ENCODE measurements at regions not wholly inside any gene's neighbourhood (a gene's known extent, or its start where the extent isn't known, plus 50 kb on each side); places are given as distances from the start of the nearest gene placed in this dataset.

- Histone ChIP-seq H4K20me1 (ENCODE audit: insufficient read depth, low read length) (no peaks in the 10 kb centered on the region), H3K4me2 (ENCODE audit: low read length) (no peak overlapping the region), H3K27me3 (ENCODE audit: low read depth, low read length) (peaks cover 24% of the 10 kb centered on the region), H3K9ac (ENCODE audit: low read length) (no peak overlapping the region), H3K9me3 (ENCODE audit: insufficient read depth, low read length) (no peaks in the 10 kb centered on the region), H2AFZ (ENCODE audit: low read depth, low read length) (no peak overlapping the region), H3K27ac (ENCODE audit: low read length) (no peak overlapping the region), H3K4me1 (ENCODE audit: low read length) (no peaks in the 10 kb centered on the region), H3K36me3 (replicated peaks; ENCODE audit: low read depth, low read length) (no peaks in the 10 kb centered on the region), H3K79me2 (ENCODE audit: low read length) (no peaks in the 10 kb centered on the region), H3K4me3 (ENCODE audit: low read length) (no peak overlapping the region)
- TF ChIP-seq EZH2phosphoT487 (IDR thresholded peaks at IDR 0.05; ENCODE audit: low read depth) = no peak
- no peak for TF ChIP-seq CTCF (IDR thresholded peaks at IDR 0.05; ENCODE audit: low read depth, low read length)
Measured at GRCh38 chr5:173763410-173763809, 124.7 kb upstream of the CPEB4 start.

- TF ChIP-seq CTCF (IDR thresholded peaks at IDR 0.05; ENCODE audit: low read depth, low read length) (no peak), EZH2phosphoT487 (IDR thresholded peaks at IDR 0.05; ENCODE audit: low read depth) (no peak)
- Histone ChIP-seq H3K79me2 (ENCODE audit: low read length) (no peaks in the 10 kb centered on the region), H3K4me1 (ENCODE audit: low read length) (no peaks in the 10 kb centered on the region), H3K9ac (ENCODE audit: low read length) (no peak overlapping the region), H2AFZ (ENCODE audit: low read depth, low read length) (no peak overlapping the region), H3K4me2 (ENCODE audit: low read length) (no peak overlapping the region), H4K20me1 (ENCODE audit: insufficient read depth, low read length) (no peaks in the 10 kb centered on the region), H3K9me3 (ENCODE audit: insufficient read depth, low read length) (no peaks in the 10 kb centered on the region), H3K36me3 (replicated peaks; ENCODE audit: low read depth, low read length) (no peaks in the 10 kb centered on the region), H3K4me3 (ENCODE audit: low read length) (no peak overlapping the region), H3K27ac (ENCODE audit: low read length) (no peak overlapping the region), H3K27me3 (ENCODE audit: low read depth, low read length) (peaks cover 24% of the 10 kb centered on the region)
Measured at GRCh38 chr5:173764332-173765028, 123.7 kb upstream of the CPEB4 start.

GRCh38 chr5:173765029-173765644, 123.0 kb upstream of the CPEB4 start:
- no peak overlapping the region for H3K9ac ChIP-seq (ENCODE audit: low read length)
- no peak overlapping the region for H2AFZ ChIP-seq (ENCODE audit: low read depth, low read length)
- H3K36me3 ChIP-seq (replicated peaks; ENCODE audit: low read depth, low read length) = no peaks in the 10 kb centered on the region
- H3K79me2 ChIP-seq (ENCODE audit: low read length) = no peaks in the 10 kb centered on the region
- peaks cover 24% of the 10 kb centered on the region for H3K27me3 ChIP-seq (ENCODE audit: low read depth, low read length)
- no peaks in the 10 kb centered on the region for H3K4me1 ChIP-seq (ENCODE audit: low read length)
- no peak overlapping the region for H3K4me3 ChIP-seq (ENCODE audit: low read length)
- no peaks in the 10 kb centered on the region for H3K9me3 ChIP-seq (ENCODE audit: insufficient read depth, low read length)
- no peak overlapping the region for H3K4me2 ChIP-seq (ENCODE audit: low read length)
- H3K27ac ChIP-seq (ENCODE audit: low read length) = no peak overlapping the region
- H4K20me1 ChIP-seq (ENCODE audit: insufficient read depth, low read length) = no peaks in the 10 kb centered on the region
- TF ChIP-seq EZH2phosphoT487 (IDR thresholded peaks at IDR 0.05; ENCODE audit: low read depth) (no peak), CTCF (IDR thresholded peaks at IDR 0.05; ENCODE audit: low read depth, low read length) (no peak)

DNA sequence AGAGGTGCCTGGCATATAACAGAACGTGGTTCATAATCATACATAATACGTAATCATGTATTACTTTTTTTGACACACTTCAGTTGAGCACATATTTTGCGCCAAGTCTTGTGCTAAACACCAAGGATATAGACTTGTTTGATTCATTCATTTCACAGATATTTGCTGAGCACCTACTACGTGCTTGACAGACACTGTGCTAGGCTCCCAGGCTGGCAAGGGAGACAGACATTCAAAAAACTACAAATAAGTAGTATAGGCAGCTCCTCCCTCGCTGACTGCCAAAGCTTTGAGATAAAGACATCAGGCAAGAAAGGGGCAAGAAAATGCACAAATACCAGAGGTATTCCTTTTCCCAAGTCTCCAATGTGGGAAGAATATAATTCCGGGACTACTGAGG, 122.5 kb upstream of the CPEB4 start:
- no peak overlapping the region for H3K9ac ChIP-seq (ENCODE audit: low read length)

More for the DNA sequence above, 122.5 kb upstream of the CPEB4 start:
- Histone ChIP-seq H3K9me3 (ENCODE audit: insufficient read depth, low read length) (no peaks in the 10 kb centered on the region), H3K79me2 (ENCODE audit: low read length) (no peaks in the 10 kb centered on the region), H3K36me3 (replicated peaks; ENCODE audit: low read depth, low read length) (no peaks in the 10 kb centered on the region), H3K4me1 (ENCODE audit: low read length) (no peaks in the 10 kb centered on the region), H2AFZ (ENCODE audit: low read depth, low read length) (no peak overlapping the region), H3K4me3 (ENCODE audit: low read length) (no peak overlapping the region), H3K27me3 (ENCODE audit: low read depth, low read length) (peaks cover 24% of the 10 kb centered on the region), H3K4me2 (ENCODE audit: low read length) (no peak overlapping the region), H3K27ac (ENCODE audit: low read length) (no peak overlapping the region), H4K20me1 (ENCODE audit: insufficient read depth, low read length) (no peaks in the 10 kb centered on the region)
- TF ChIP-seq CTCF (IDR thresholded peaks at IDR 0.05; ENCODE audit: low read depth, low read length) (no peak), EZH2phosphoT487 (IDR thresholded peaks at IDR 0.05; ENCODE audit: low read depth) (no peak)
